Motor neuron (in vitro differentiated cells): ENCODE measurements at regions not wholly inside any gene's neighbourhood (a gene's known extent, or its start where the extent isn't known, plus 50 kb on each side); places are given as distances from the start of the nearest gene placed in this dataset.

Source experiments
- ATAC-seq, 8 experiments: fragments of 200-7000 bp; cut with Tn5 transposase; replicated peaks in 6 of 8; 2 replicates each; pipeline ENCODE4 v1.8.0; 2021; ENCODE audit warnings: mild to moderate bottlenecking in 8 of 8, moderate library complexity in 8 of 8
- H3K27ac ChIP-seq, 2 donors: fragments of 250-450 bp; sonication (Bioruptor Pico); 2 replicates each; pipeline ENCODE4 v1.9.0; 2021; ENCODE audit warnings: antibody characterized with exemption in 2 of 2, mild to moderate bottlenecking in 2 of 2, moderate library complexity in 1 of 2
- H3K4me1 ChIP-seq, 2 donors: fragments of 250-450 bp; sonication (Bioruptor Pico); replicated peaks in 1 of 2; 2 replicates each; pipeline ENCODE4 v1.6.1; 2021; ENCODE audit warnings: antibody characterized with exemption in 2 of 2, mild to moderate bottlenecking in 2 of 2, moderate library complexity in 1 of 2
- H3K4me3 ChIP-seq, 5 donors: fragments of 250-450 bp; sonication (Bioruptor Pico); 2 replicates each; pipeline ENCODE4 v1.9.0; 2021; ENCODE audit warnings: antibody characterized with exemption in 5 of 5, mild to moderate bottlenecking in 5 of 5, moderate library complexity in 4 of 5
- WGBS, 10 experiments: fragments of 450-650 bp; shearing (Covaris generic); methylation state at CpG; one replicate each; pipeline ENCODE4 v1.0.0; 2022; 5-methylcytosine and 5-hydroxymethylcytosine counted together
- in situ Hi-C, 9 experiments: fragments of 400-800 bp; cut with MboI; loops; one replicate each; pipeline ENCODE4 v1.15.0; 2021; ENCODE audit warnings: low sequenced_read_pairs in 9 of 9, low pct_unique_long_range_greater_than_20kb in 2 of 9; ENCODE audit not compliant: unreplicated experiment in 9 of 9

- no peak for ATAC-seq
These were observed 573.1 kb upstream of the TSPY4 start for GRCh38 chrY:8764184-8764583.

GRCh38 chrY:8781184-8781890 lies 555.9 kb upstream of the TSPY4 start:
- in situ Hi-C loops, result no loop called here
- WGBS, 10 experiments, result 33 to 100% (median 60%) methylated on average over 1 to 3 of the region's 4 CpGs; no CpG with 5 or more reads in 3 of the 10 experiments

More at GRCh38 chrY:8764184-8764583, 573.1 kb upstream of the TSPY4 start:
- Histone ChIP-seq H3K27ac (no peak overlapping the region), H3K4me3 (no peak overlapping the region), H3K4me1 (no peaks in the 10 kb centered on the region)
- 47 to 80% methylated on average over 1 to 3 of the region's 7 CpGs; no CpG with 5 or more reads in 8 of the 10 experiments for WGBS, 10 experiments
- in situ Hi-C loops, result no loop called here

GRCh38 chrY:8794561-8794960 lies 542.7 kb upstream of the TSPY4 start:
- Histone ChIP-seq H3K4me1 (no peaks in the 10 kb centered on the region), H3K27ac (no peak overlapping the region), H3K4me3 (no peak overlapping the region)
- in situ Hi-C loops, result no loop called here
- ATAC-seq, result no peak
- 0 to 80% (median 29%) methylated on average over 1 of the region's 2 CpGs; no CpG with 5 or more reads in 4 of the 10 experiments for WGBS, 10 experiments

More at GRCh38 chrY:8781184-8781890, 555.9 kb upstream of the TSPY4 start:
- Histone ChIP-seq H3K4me1 (no peaks in the 10 kb centered on the region), H3K27ac (no peak overlapping the region), H3K4me3 (no peak overlapping the region)
- ATAC-seq, result no peak

DNA sequence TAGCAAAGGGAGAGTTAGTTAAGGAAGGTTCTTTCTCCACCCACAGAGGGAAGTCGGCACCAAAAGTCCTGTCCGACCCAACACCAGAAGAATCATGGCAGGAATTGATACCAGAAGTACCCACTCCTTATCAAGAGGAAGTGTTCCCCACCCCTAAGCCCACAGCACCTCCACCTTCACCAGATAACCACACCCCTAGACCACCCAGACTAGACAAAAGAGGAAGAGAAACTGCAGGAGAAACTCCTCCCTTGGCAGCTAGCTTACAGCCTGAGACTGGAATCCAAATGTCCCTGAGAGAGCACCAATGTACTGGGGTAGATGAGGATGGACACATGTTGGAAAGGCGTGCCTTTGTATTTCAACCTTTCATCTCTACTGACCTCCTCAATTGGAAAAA lies 532.9 kb upstream of the TSPY4 start:
- ATAC-seq, result no peak
- WGBS, 10 experiments, result 20% methylated on average over 1 of the region's 3 CpGs; no CpG with 5 or more reads in 9 of the 10 experiments
- no peaks in the 10 kb centered on the region for H3K4me1 ChIP-seq
- in situ Hi-C loops, result no loop called here
- no peak overlapping the region for H3K4me3 ChIP-seq
- no peak overlapping the region for H3K27ac ChIP-seq

DNA sequence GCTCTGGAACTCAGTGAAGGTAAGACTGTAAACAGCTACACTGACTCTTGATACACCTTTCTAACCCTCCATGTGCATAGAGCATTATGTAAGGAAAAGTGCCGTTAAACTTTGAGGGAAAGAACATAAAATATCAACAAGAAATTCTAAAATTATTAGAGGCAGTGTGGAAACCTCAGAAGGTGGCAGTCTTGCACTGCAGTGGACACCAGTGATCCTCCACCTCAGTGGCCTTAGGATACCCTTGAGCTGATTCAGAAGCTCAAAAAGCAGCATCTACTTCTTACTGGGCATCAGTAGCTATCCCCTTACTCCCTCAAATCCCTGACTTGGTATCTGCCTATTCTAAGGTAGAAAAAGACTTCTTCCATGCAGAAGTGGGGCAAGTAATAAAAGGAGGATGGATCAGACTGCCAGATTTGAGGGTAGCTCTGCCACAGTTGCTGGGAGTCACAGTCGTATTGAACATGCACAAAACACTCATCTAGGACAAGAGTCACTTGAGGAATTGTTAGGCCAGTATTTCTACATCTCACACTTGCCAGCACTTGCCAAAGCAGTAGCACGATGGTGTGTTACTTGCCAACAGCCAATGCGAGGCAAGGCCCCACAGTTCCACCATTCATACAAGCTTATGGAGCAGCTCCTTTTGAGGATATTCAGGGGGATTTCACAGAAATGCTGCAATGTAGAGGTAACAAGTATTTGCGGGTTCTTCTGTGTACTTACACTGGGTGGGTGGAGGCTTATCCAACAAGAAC lies 529.4 kb upstream of the TSPY4 start:
- in situ Hi-C loops, result no loop called here
- Histone ChIP-seq H3K27ac (no peak overlapping the region), H3K4me1 (no peaks in the 10 kb centered on the region), H3K4me3 (no peak overlapping the region)
- WGBS, 10 experiments, result 67% methylated on average over 1 of the region's 5 CpGs; no CpG with 5 or more reads in 9 of the 10 experiments
- ATAC-seq, result no peak

- ATAC-seq, result no peak
- in situ Hi-C loops, result no loop called here
- 29% methylated on average over 1 of the region's 3 CpGs; no CpG with 5 or more reads in 9 of the 10 experiments for WGBS, 10 experiments
- Histone ChIP-seq H3K27ac (no peak overlapping the region), H3K4me1 (no peaks in the 10 kb centered on the region), H3K4me3 (no peak overlapping the region)
These were observed 528.7 kb upstream of the TSPY4 start for GRCh38 chrY:8808611-8809010.

- H3K27ac ChIP-seq, result no peak overlapping the region
- 0% methylated on average over 1 of the region's 2 CpGs; no CpG with 5 or more reads in 9 of the 10 experiments for whole genome bisulfite sequencing, 10 experiments
- no peaks in the 10 kb centered on the region for H3K4me1 ChIP-seq
- no peak for ATAC-seq
- in situ Hi-C loops, result no loop called here
- H3K4me3 ChIP-seq, result no peak overlapping the region
These were observed 528.2 kb upstream of the TSPY4 start for GRCh38 chrY:8809076-8809475.

GRCh38 chrY:8814143-8814542 lies 523.1 kb upstream of the TSPY4 start:
- in situ Hi-C loops, result no loop called here
- Histone ChIP-seq H3K27ac (no peak overlapping the region), H3K4me3 (no peak overlapping the region), H3K4me1 (no peaks in the 10 kb centered on the region)
- WGBS, 10 experiments, result 0 to 33% (median 10%) methylated on average over 1 to 2 of the region's 2 CpGs; no CpG with 5 or more reads in 6 of the 10 experiments
- ATAC-seq, result no peak

GRCh38 chrY:8815616-8816015 lies 521.6 kb upstream of the TSPY4 start:
- no peak overlapping the region for H3K4me3 ChIP-seq
- 0 to 29% (median 0%) methylated on average over 1 of the region's 1 CpG; no CpG with 5 or more reads in 6 of the 10 experiments for WGBS, 10 experiments
- no peaks in the 10 kb centered on the region for H3K4me1 ChIP-seq
- in situ Hi-C loops, result no loop called here
- no peak overlapping the region for H3K27ac ChIP-seq
- no peak for ATAC-seq

- WGBS, 10 experiments, result 11 to 45% (median 23%) methylated on average over 1 to 4 of the region's 4 CpGs; no CpG with 5 or more reads in 6 of the 10 experiments
- ATAC-seq, result no peak
These were observed 517.2 kb upstream of the TSPY4 start for GRCh38 chrY:8820032-8820431.

GRCh38 chrY:8821106-8821505 lies 516.2 kb upstream of the TSPY4 start:
- ATAC-seq, result no peak
- Histone ChIP-seq H3K27ac (no peak overlapping the region), H3K4me3 (no peak overlapping the region), H3K4me1 (no peaks in the 10 kb centered on the region)
- in situ Hi-C loops, result no loop called here
- 0% methylated on average over 1 of the region's 1 CpG; no CpG with 5 or more reads in 8 of the 10 experiments for WGBS, 10 experiments

More at GRCh38 chrY:8820032-8820431, 517.2 kb upstream of the TSPY4 start:
- Histone ChIP-seq H3K4me3 (no peak overlapping the region), H3K4me1 (no peaks in the 10 kb centered on the region), H3K27ac (no peak overlapping the region)
- in situ Hi-C loops, result no loop called here

GRCh38 chrY:8852278-8852677 lies 485.0 kb upstream of the TSPY4 start:
- ATAC-seq, result no peak
- H3K4me1 ChIP-seq, result no peaks in the 10 kb centered on the region
- no peak overlapping the region for H3K4me3 ChIP-seq
- 56% methylated on average over 3 of the region's 3 CpGs; no CpG with 5 or more reads in 9 of the 10 experiments for WGBS, 10 experiments
- no peak overlapping the region for H3K27ac ChIP-seq
- in situ Hi-C loops, result no loop called here

- 0 to 79% (median 0%) methylated on average over 1 to 3 of the region's 3 CpGs; no CpG with 5 or more reads in 5 of the 10 experiments for WGBS, 10 experiments
- Histone ChIP-seq H3K4me1 (no peaks in the 10 kb centered on the region), H3K4me3 (no peak overlapping the region), H3K27ac (no peak overlapping the region)
- no peak for ATAC-seq
- in situ Hi-C loops, result no loop called here
These were observed 448.9 kb upstream of the TSPY4 start for GRCh38 chrY:8888371-8888770.
